Kidney (tissue), 13 donors: ENCODE measurements at regions not wholly inside any gene's neighbourhood (a gene's known extent, or its start where the extent isn't known, plus 50 kb on each side); places are given as distances from the start of the nearest gene placed in this dataset.

Experiments used
- DNase-seq, 5 donors: peaks; one replicate each; pipeline ENCODE4 v3.0.0-alpha.2; 2013 to 2020
- FAIRE-seq: peaks from 2 replicates; lab custom pipeline; 2012; peaks lifted over from hg19 to GRCh38; lab: Jason Lieb, UNC
- H3K27ac ChIP-seq, 2 donors: one replicate each; pipeline ENCODE4 v1.7.0; 2013; ENCODE audit warnings: low read depth in 2 of 2, low read length in 2 of 2, inconsistent platforms in 1 of 2
- H3K27me3 ChIP-seq: one replicate; pipeline ENCODE4 v1.7.1; 2013; ENCODE audit warnings: low read length, inconsistent platforms; ENCODE audit not compliant: control insufficient read depth, insufficient read depth
- H3K36me3 ChIP-seq, 3 donors: one replicate each; pipeline versions ENCODE4 v1.7.0 to v1.7.1; 2013; ENCODE audit warnings: low read length in 3 of 3, control low read depth in 1 of 3, inconsistent platforms in 1 of 3; ENCODE audit not compliant: insufficient read depth in 3 of 3, control insufficient read depth in 2 of 3
- H3K4me1 ChIP-seq, 3 donors: one replicate each; pipeline versions ENCODE4 v1.7.0 to v1.7.1; 2013; ENCODE audit warnings: low read length in 3 of 3, inconsistent platforms in 1 of 3, low read depth in 1 of 3; ENCODE audit not compliant: control insufficient read depth in 2 of 3, insufficient read depth in 2 of 3
- H3K4me3 ChIP-seq, 3 donors: one replicate each; pipeline versions ENCODE4 v1.7.0 to v1.8.1; 2013; ENCODE audit warnings: low read length in 3 of 3, control low read depth in 1 of 3, inconsistent platforms in 1 of 3
- H3K9ac ChIP-seq, 3 donors: one replicate each; pipeline versions ENCODE4 v1.7.0 to v1.7.1; 2013; ENCODE audit warnings: low read length in 3 of 3, control low read depth in 1 of 3, inconsistent platforms in 1 of 3
- H3K9me3 ChIP-seq, 3 donors: one replicate each; pipeline versions ENCODE4 v1.7.0 to v1.7.1; 2013; ENCODE audit warnings: low read length in 3 of 3, control low read depth in 1 of 3, inconsistent platforms in 1 of 3; ENCODE audit not compliant: control insufficient read depth in 2 of 3, insufficient read depth in 1 of 3
- CTCF ChIP-seq: IDR thresholded peaks from 3 replicates; pipeline ENCODE4 v1.5.1; 2012; ENCODE audit warnings: mild to moderate bottlenecking, moderate library complexity, borderline replicate concordance; ENCODE audit not compliant: insufficient read depth; ENCODE audit errors: extremely low read depth
- intact Hi-C: fragments of 100-400 bp; cut with DNase I; formaldehyde crosslinking; loops from one replicate; pipeline ENCODE4 v1.11.1; 2022
- donor health status: control.
- donor health status: control.
- donor health status: control.
- donor health status: control.
- donor health status: control.
- donor health status: DM: yes; HTN: yes; CAD: no.
- donor health status: Normal renal cell carcinoma (clear cell type).

- no peak overlapping the region for H3K4me3 ChIP-seq
- H3K27me3 ChIP-seq: no peaks in the 10 kb centered on the region
- DNase-seq (no peak), FAIRE-seq (no peak)
- no peaks in the 10 kb centered on the region for H3K4me1 ChIP-seq
- H3K9ac ChIP-seq: no peak overlapping the region
- intact Hi-C loops: no loop called here
- H3K9me3 ChIP-seq: no peaks in the 10 kb centered on the region
- no peak overlapping the region for H3K27ac ChIP-seq
- no peak for TF ChIP-seq CTCF
- H3K36me3 ChIP-seq: no peaks in the 10 kb centered on the region
Observed at GRCh38 chr9:18195223-18195622, 278.7 kb upstream of the ADAMTSL1 start.

GRCh38 chr9:18202924-18203323 is 271.0 kb upstream of the ADAMTSL1 start:
- Histone ChIP-seq H3K4me1 (no peaks in the 10 kb centered on the region), H3K27ac (no peak overlapping the region), H3K9me3 (no peaks in the 10 kb centered on the region), H3K9ac (no peak overlapping the region), H3K36me3 (no peaks in the 10 kb centered on the region), H3K27me3 (no peaks in the 10 kb centered on the region), H3K4me3 (no peak overlapping the region)
- TF ChIP-seq CTCF: no peak
- intact Hi-C loops: no loop called here
- FAIRE-seq: no peak
- DNase-seq: no peak

GRCh38 chr9:18207735-18208134 is 266.2 kb upstream of the ADAMTSL1 start:
- Histone ChIP-seq H3K4me1 (no peaks in the 10 kb centered on the region), H3K9ac (no peak overlapping the region), H3K27ac (no peak overlapping the region), H3K4me3 (no peak overlapping the region), H3K9me3 (no peaks in the 10 kb centered on the region), H3K36me3 (no peaks in the 10 kb centered on the region), H3K27me3 (no peaks in the 10 kb centered on the region)
- no peak for DNase-seq
- no peak for FAIRE-seq
- no peak for TF ChIP-seq CTCF
- intact Hi-C loops: no loop called here
